ENCODE measurements at regions not wholly inside any gene's neighbourhood (a gene's known extent, or its start where the extent isn't known, plus 50 kb on each side); places are given as distances from the start of the nearest gene placed in this dataset.

DNA sequence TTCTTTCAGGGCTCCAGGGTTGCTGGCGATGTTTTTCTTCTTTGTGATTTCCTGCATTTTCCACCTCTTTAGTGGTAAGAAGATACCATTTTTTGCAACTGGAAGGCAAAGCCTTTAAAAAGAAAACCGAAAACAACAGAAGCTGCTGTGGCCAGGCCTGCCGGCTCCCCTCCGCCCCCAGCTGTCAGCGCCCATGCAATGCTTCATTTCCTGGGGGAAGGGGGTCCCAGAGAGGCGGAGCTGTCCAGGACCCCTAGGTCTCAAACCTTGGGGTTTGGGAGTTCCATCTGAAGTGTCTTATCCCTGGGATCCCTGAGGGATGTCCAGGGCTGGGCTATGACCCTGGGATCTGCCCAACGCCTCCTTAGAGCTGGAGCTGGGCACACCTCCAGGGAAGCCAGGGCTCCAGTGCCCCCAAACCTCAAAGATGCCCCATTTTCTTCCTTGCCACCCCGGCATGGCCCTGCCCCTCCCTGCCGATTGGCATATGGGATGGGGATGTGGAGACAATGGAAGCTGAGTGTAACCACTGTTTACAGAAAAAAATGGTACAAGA, 257.2 kb upstream of the MVB12B start:
- TF ChIP-seq, protein P1, sequence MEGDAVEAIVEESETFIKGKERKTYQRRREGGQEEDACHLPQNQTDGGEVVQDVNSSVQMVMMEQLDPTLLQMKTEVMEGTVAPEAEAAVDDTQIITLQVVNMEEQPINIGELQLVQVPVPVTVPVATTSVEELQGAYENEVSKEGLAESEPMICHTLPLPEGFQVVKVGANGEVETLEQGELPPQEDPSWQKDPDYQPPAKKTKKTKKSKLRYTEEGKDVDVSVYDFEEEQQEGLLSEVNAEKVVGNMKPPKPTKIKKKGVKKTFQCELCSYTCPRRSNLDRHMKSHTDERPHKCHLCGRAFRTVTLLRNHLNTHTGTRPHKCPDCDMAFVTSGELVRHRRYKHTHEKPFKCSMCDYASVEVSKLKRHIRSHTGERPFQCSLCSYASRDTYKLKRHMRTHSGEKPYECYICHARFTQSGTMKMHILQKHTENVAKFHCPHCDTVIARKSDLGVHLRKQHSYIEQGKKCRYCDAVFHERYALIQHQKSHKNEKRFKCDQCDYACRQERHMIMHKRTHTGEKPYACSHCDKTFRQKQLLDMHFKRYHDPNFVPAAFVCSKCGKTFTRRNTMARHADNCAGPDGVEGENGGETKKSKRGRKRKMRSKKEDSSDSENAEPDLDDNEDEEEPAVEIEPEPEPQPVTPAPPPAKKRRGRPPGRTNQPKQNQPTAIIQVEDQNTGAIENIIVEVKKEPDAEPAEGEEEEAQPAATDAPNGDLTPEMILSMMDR (conservative IDR thresholded peaks at IDR 0.05) = no peak
- TF ChIP-seq EZH2 (IDR thresholded peaks at IDR 0.05; ENCODE audit: low read depth) = no peak
